Endothelial cell of umbilical vein (primary cell): ENCODE measurements at regions not wholly inside any gene's neighbourhood (a gene's known extent, or its start where the extent isn't known, plus 50 kb on each side); places are given as distances from the start of the nearest gene placed in this dataset.

Experiments
- BruUV-seq: library from RNA; stranded (reverse); fragments of 400-500 nt; replicated peaks from 2 replicates; lab custom pipeline; 2021; lab: Mats Ljungman, UMichigan
- CTCF ChIA-PET: fragments of 300-600, 350-600 bp; sonication (Branson Sonifier 250); formaldehyde crosslinking; loops from one replicate; lab custom pipeline; 2021; ENCODE audit warnings: antibody characterized with exemption, inconsistent platforms; lab: Charles Lee
- POLR2A ChIA-PET: fragments of 300-600, 350-600 bp; sonication (Branson Sonifier 250); formaldehyde crosslinking; loops from one replicate; lab custom pipeline; 2021; ENCODE audit warnings: antibody characterized with exemption, inconsistent platforms; lab: Charles Lee
- DNase-seq: peaks from one replicate; pipeline ENCODE4 v3.0.0-alpha.2; 2011; ENCODE audit warnings: low read depth, low spot score
- FAIRE-seq: peaks from 2 replicates; lab custom pipeline; 2011; peaks lifted over from hg19 to GRCh38; lab: Jason Lieb, UNC
- H2AFZ ChIP-seq: 2 replicates; pipeline ENCODE4 v1.6.0; 2012; ENCODE audit warnings: low read depth, low read length, control low read depth, inconsistent platforms
- H3K27ac ChIP-seq: 2 replicates; pipeline ENCODE4 v1.5.1; 2011; ENCODE audit warnings: low read depth, mild to moderate bottlenecking, control low read depth, low read length, moderate library complexity; ENCODE audit not compliant: insufficient read depth
- H3K27me3 ChIP-seq, 2 experiments: 2 replicates each; pipeline versions ENCODE4 v1.6.0 to v1.6.1; 2011; ENCODE audit warnings: low read length in 2 of 2, mixed read lengths in 1 of 2; ENCODE audit not compliant: control insufficient read depth in 2 of 2, insufficient read depth in 2 of 2
- H3K36me3 ChIP-seq, 2 experiments: 2 replicates in 1 of 2; 3 replicates in 1 of 2; pipeline ENCODE4 v1.5.1; 2011; ENCODE audit warnings: low read length in 2 of 2, mild to moderate bottlenecking in 1 of 2, moderate library complexity in 1 of 2; ENCODE audit not compliant: control insufficient read depth in 2 of 2, insufficient read depth in 2 of 2; ENCODE audit errors: extremely low read depth in 1 of 2
- H3K4me1 ChIP-seq: 3 replicates; pipeline ENCODE4 v1.5.1; 2011; ENCODE audit warnings: mild to moderate bottlenecking, low read length; ENCODE audit not compliant: control insufficient read depth, insufficient read depth; ENCODE audit errors: extremely low read depth
- H3K4me2 ChIP-seq: 2 replicates; pipeline ENCODE4 v1.6.1; 2011; ENCODE audit warnings: low read length, control low read depth, mixed read lengths; ENCODE audit not compliant: insufficient read depth
- H3K4me3 ChIP-seq, 3 experiments: fragments of 200-600 bp in 1 of 3; sonication (generic), shearing (Covaris generic) in 1 of 3; replicated peaks in 1 of 3; 2 replicates each; pipeline ENCODE4 v1.5.1; 2011 to 2016; ENCODE audit warnings: control low read depth in 3 of 3, low read length in 3 of 3, mild to moderate bottlenecking in 2 of 3, inconsistent platforms in 1 of 3, low read depth in 1 of 3, moderate library complexity in 1 of 3; ENCODE audit not compliant: insufficient read depth in 1 of 3
- H3K79me2 ChIP-seq: 2 replicates; pipeline ENCODE4 v1.6.0; 2012; ENCODE audit warnings: low read length, inconsistent platforms; ENCODE audit not compliant: control insufficient read depth, insufficient read depth
- H3K9ac ChIP-seq: replicated peaks from 2 replicates; pipeline ENCODE3; 2011; ENCODE audit warnings: low read length, control low read depth; ENCODE audit not compliant: insufficient read depth; ENCODE audit errors: extremely low read depth
- H3K9me1 ChIP-seq: replicated peaks from 3 replicates; pipeline ENCODE4 v1.6.0; 2011; ENCODE audit warnings: mild to moderate bottlenecking, low read length; ENCODE audit not compliant: control insufficient read depth, insufficient read depth; ENCODE audit errors: extremely low read depth
- H3K9me3 ChIP-seq: replicated peaks from 2 replicates; pipeline ENCODE4 v1.5.1; 2012; ENCODE audit warnings: low read length, inconsistent platforms; ENCODE audit not compliant: control insufficient read depth, insufficient read depth
- H4K20me1 ChIP-seq: replicated peaks from 2 replicates; pipeline ENCODE3; 2011; ENCODE audit warnings: mild to moderate bottlenecking, low read length; ENCODE audit not compliant: control insufficient read depth, insufficient read depth; ENCODE audit errors: extremely low read depth
- CTCF ChIP-seq, 2 donors: IDR thresholded peaks; 1 replicate in 1 of 2; 2 replicates in 1 of 2; pipeline ENCODE4 v1.5.1; 2011; ENCODE audit warnings: low read length in 2 of 2, mild to moderate bottlenecking in 2 of 2, moderate library complexity in 2 of 2, control low read depth in 1 of 2, inconsistent platforms in 1 of 2, low read depth in 1 of 2; ENCODE audit not compliant: insufficient read depth in 1 of 2; ENCODE audit errors: extremely low read depth in 1 of 2
- EZH2 ChIP-seq: IDR thresholded peaks from 2 replicates; pipeline ENCODE4 v1.6.1; 2012; ENCODE audit warnings: borderline replicate concordance, low read depth, mild to moderate bottlenecking, moderate library complexity, low read length, inconsistent platforms; ENCODE audit not compliant: severe bottlenecking
- FOS ChIP-seq: IDR thresholded peaks from 2 replicates; pipeline ENCODE4 v1.6.1; 2011; ENCODE audit warnings: mild to moderate bottlenecking, low read length, moderate library complexity, borderline replicate concordance; ENCODE audit not compliant: insufficient read depth
- GATA2 ChIP-seq: IDR thresholded peaks from 2 replicates; pipeline ENCODE4 v1.7.0; 2011; ENCODE audit warnings: low read depth, mild to moderate bottlenecking, moderate library complexity, mixed read lengths, low read length; ENCODE audit not compliant: insufficient read length, insufficient read depth
- JUN ChIP-seq: IDR thresholded peaks from 2 replicates; pipeline ENCODE4 v1.6.1; 2011; ENCODE audit warnings: borderline replicate concordance, low read depth; ENCODE audit not compliant: insufficient read length, insufficient read depth
- MAX ChIP-seq: IDR thresholded peaks from 2 replicates; pipeline ENCODE4 v1.6.1; 2011; ENCODE audit not compliant: insufficient read depth, insufficient read length
- MYC ChIP-seq: IDR thresholded peaks from one replicate; pipeline ENCODE4 v1.6.1; 2011; ENCODE audit warnings: mild to moderate bottlenecking, low read depth, low read length
- POLR2A ChIP-seq: IDR thresholded peaks from 2 replicates; pipeline ENCODE4 v1.6.1; 2012; ENCODE audit warnings: low read depth, mild to moderate bottlenecking, control low read depth, low read length
- POLR2AphosphoS5 ChIP-seq: IDR thresholded peaks from 2 replicates; pipeline ENCODE4 v1.6.1; 2012; ENCODE audit warnings: low read depth, mild to moderate bottlenecking, control low read depth, low read length, moderate library complexity; ENCODE audit not compliant: insufficient read depth
- dilution Hi-C: fragments of 300-500 bp; cut with MboI; formaldehyde crosslinking; loops from one replicate; pipeline ENCODE4 v1.15.0; 2019; ENCODE audit warnings: low sequenced_read_pairs; ENCODE audit not compliant: extremely low pct_ligation_motif_present
- intact Hi-C: fragments of 100-400 bp; cut with micrococcal nuclease; formaldehyde crosslinking; loops from one replicate; pipeline ENCODE4 v1.10.0; 2022

- no peaks in the 10 kb centered on the region for H3K27me3 ChIP-seq
- H4K20me1 ChIP-seq: no peaks in the 10 kb centered on the region
- dilution Hi-C loops (no loop called here), intact Hi-C loops (no loop called here)
- H3K79me2 ChIP-seq: no peaks in the 10 kb centered on the region
- no peaks in the 10 kb centered on the region for H3K4me1 ChIP-seq
- POLR2A ChIA-PET: no interaction called here
- no peak overlapping the region for H2AFZ ChIP-seq
- no peaks in the 10 kb centered on the region for H3K36me3 ChIP-seq
- TF ChIP-seq MYC (no peak), GATA2 (no peak), POLR2AphosphoS5 (no peak)
- H3K4me2 ChIP-seq: no peak overlapping the region
- no peaks in the 10 kb centered on the region for H3K9me1 ChIP-seq
- no peaks in the 10 kb centered on the region for H3K9me3 ChIP-seq
- H3K4me3 ChIP-seq: no peak overlapping the region
- BruUV-seq: no TSS peak
- no peak overlapping the region for H3K9ac ChIP-seq
- CTCF ChIA-PET: interaction anchor here (1.0 kb wide), 1 partner anchor 56 kb away, joined by 4 read pairs; no protein-coding TSS in a partner anchor
- no peak overlapping the region for H3K27ac ChIP-seq
- no peak for DNase-seq
- FAIRE-seq: no peak
Observed at GRCh38 chr18:1017227-1018058, 112.8 kb downstream of the ADCYAP1 start.

GRCh38 chr18:1018181-1018681 is 113.6 kb downstream of the ADCYAP1 start:
- Histone ChIP-seq H3K27ac (no peak overlapping the region), H3K4me1 (no peaks in the 10 kb centered on the region), H3K4me2 (no peak overlapping the region), H3K79me2 (no peaks in the 10 kb centered on the region), H3K4me3 (no peak overlapping the region), H4K20me1 (no peaks in the 10 kb centered on the region), H3K36me3 (no peaks in the 10 kb centered on the region), H2AFZ (no peak overlapping the region), H3K27me3 (no peaks in the 10 kb centered on the region), H3K9me1 (no peaks in the 10 kb centered on the region), H3K9ac (no peak overlapping the region), H3K9me3 (no peaks in the 10 kb centered on the region)
- FAIRE-seq: no peak
- POLR2A ChIA-PET: no interaction called here
- CTCF ChIA-PET: interaction anchor here (1.0 to 2.8 kb wide), 2 partner anchors 56 to 57 kb away, joined by 4 to 13 read pairs; no protein-coding TSS in a partner anchor
- intact Hi-C loops: no loop called here
- dilution Hi-C loops: no loop called here
- BruUV-seq: no TSS peak
- no peak for TF ChIP-seq CTCF (IDR thresholded peaks at IDR 0.05; ENCODE audit: extremely low read depth in 1 of 2, insufficient read depth in 1 of 2, low read depth in 1 of 2, low read length in 2 of 2)
- no peak for TF ChIP-seq POLR2AphosphoS5
- TF ChIP-seq POLR2A: no peak
- TF ChIP-seq GATA2: no peak
- no peak for TF ChIP-seq JUN
- no peak for TF ChIP-seq MAX
- TF ChIP-seq EZH2: no peak
- TF ChIP-seq MYC: no peak
- TF ChIP-seq FOS: no peak
- no peak for DNase-seq
